ENCODE measurements at regions not wholly inside any gene's neighbourhood (a gene's known extent, or its start where the extent isn't known, plus 50 kb on each side); places are given as distances from the start of the nearest gene placed in this dataset.
"Not testable (repeated sequence)": the region's sequence is repeated elsewhere in the genome, so short reads cannot be mapped to it uniquely, and the experiment has no call there.

DNA sequence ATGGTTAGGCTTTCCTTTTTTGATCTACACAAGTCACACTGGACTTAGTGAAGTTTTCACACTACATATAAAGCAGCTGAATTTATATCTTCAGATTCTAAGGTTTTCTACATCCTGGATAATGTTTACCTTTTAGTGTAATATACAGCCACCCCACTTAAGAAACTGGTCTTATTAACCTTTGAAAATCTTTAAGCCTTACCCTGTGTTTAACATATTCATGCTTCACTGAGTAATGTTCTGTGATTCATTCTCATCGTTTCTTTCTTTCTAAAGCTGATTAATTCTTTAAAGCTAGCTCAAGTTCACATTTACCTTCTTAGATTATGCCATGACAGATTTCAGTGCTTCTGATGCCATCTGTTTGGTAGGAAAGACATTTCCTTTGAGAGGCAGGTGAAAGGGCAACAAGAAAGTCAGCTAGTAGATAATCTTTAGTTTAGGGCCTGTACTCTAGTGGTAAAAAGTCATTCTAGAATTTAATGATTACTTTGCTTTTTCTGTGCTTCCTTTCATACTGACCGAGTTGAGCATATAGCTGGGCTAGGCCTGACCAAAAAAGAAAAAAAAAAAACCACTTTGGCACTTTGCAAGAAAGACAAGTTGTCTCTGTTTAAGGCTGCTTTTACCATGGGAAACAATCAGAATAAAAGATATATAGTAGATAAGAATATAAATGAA lies 690.9 kb upstream of the FBXO33 start:
- DNase-seq (ENCODE audit: low read depth in 2 of 2), result no peak

- no peak for DNase-seq (ENCODE audit: low read depth in 2 of 2)
Measured at GRCh38 chr14:40119765-40120164, 687.5 kb upstream of the FBXO33 start.

- no peak for DNase-seq (ENCODE audit: low read depth in 2 of 2)
Measured at GRCh38 chr14:40119321-40119720, 687.1 kb upstream of the FBXO33 start.

GRCh38 chr14:40115583-40115982 lies 683.4 kb upstream of the FBXO33 start:
- no peak for DNase-seq (ENCODE audit: low read depth in 2 of 2)

DNA sequence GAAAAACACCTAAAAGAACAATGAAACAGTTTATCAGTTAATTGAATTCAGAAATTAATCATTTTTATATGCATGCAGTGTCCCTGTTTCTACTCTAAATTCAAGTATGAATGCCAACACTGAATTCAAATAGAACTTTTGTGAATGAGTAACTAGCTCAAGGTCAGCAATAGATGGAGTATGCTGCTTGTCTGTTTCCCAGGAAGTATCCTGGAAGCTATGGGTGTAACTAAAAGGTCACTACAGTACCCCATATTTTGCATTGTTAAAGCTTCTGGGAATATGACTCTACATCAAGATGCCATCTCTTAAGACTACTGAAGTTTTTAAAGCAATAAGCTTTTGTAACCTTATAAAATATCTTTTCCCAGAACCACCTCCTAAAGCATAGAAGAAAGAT lies 681.4 kb upstream of the FBXO33 start:
- DNase-seq (ENCODE audit: low read depth in 2 of 2), result no peak

- DNase-seq (ENCODE audit: low read depth in 2 of 2), result no peak
Measured at GRCh38 chr14:40100544-40101196, 668.4 kb upstream of the FBXO33 start.

DNA sequence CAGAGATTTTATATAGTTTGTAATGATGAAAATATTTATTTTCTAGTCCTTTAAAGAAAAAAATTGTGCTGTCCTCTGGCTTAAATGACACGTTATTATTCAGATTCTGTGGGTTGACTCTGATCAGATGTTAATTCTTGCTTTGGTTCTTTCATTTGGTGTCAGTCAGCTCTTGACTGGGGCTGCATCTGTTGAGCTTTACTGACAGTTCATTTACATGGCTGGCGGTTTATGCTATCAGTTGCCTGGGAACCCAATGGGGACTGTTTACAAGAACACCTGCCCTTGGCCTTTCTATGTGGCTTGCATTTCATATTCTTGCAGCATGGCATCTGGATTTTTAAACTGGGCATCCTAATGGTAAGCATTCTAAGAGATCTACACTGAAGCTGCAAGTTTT lies 667.1 kb upstream of the FBXO33 start:
- DNase-seq (ENCODE audit: low read depth in 2 of 2), result no peak

DNA sequence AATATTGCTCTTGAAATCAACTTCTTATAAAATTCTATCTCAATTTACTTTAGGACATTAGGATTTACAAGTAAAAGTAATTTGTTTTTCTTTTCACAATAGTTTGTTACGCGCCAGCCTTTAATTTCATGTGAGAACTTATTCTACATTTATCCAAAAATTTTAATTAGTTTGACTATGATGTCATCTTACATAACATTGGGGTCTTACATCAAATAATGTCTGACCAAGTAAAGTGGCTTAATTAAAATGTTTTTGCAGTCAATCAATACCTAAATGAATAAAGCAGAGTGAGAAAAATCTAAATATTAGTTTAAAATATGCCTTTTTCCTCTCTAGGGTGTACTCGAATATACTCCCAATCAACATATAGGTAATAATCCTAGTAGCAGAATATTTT lies 666.2 kb upstream of the FBXO33 start:
- no peak for DNase-seq (ENCODE audit: low read depth in 2 of 2)

DNA sequence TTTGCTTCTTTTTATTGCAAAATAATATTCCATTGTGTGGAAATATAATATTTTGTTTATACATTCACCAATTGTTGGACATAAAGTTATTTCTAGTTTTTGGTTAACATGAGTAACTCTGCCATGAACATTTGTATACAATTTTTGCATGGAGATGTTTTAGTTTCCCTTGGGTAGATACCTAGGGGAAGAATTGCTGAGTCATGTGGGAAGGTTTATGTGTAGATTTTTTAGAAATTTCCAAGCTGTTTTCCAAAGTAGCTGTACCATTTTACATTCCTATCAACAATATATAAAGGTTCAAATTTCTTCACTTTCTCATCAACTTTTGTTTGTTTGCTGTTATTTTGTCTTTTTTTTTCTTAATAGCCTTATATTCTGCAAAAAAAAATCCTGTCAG lies 664.7 kb upstream of the FBXO33 start:
- DNase-seq (ENCODE audit: low read depth in 2 of 2), result no peak

DNA sequence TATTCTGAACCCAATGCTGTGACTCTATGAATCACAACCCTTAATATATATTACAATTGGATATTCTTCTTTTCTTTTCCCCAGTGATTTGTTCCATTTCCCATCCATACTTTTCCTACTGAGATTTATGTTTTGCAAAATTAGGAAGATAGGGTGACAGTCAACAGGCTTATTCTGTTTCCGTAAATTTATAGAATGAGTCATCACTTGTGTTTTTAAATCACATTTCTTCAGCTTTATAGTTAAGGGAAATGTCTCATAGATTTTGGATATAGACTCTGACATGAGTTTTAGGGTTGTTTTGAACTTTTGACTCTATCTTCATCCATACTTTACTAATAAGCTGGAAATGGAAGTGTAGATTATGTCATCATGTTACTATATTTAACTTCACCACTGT lies 661.6 kb upstream of the FBXO33 start:
- DNase-seq (ENCODE audit: low read depth in 2 of 2), result no peak

GRCh38 chr14:40074169-40074568 lies 641.9 kb upstream of the FBXO33 start:
- no peak for DNase-seq (ENCODE audit: low read depth in 2 of 2)

- no peak for DNase-seq (ENCODE audit: low read depth in 2 of 2)
Measured at GRCh38 chr14:40072175-40072574, 639.9 kb upstream of the FBXO33 start.

DNA sequence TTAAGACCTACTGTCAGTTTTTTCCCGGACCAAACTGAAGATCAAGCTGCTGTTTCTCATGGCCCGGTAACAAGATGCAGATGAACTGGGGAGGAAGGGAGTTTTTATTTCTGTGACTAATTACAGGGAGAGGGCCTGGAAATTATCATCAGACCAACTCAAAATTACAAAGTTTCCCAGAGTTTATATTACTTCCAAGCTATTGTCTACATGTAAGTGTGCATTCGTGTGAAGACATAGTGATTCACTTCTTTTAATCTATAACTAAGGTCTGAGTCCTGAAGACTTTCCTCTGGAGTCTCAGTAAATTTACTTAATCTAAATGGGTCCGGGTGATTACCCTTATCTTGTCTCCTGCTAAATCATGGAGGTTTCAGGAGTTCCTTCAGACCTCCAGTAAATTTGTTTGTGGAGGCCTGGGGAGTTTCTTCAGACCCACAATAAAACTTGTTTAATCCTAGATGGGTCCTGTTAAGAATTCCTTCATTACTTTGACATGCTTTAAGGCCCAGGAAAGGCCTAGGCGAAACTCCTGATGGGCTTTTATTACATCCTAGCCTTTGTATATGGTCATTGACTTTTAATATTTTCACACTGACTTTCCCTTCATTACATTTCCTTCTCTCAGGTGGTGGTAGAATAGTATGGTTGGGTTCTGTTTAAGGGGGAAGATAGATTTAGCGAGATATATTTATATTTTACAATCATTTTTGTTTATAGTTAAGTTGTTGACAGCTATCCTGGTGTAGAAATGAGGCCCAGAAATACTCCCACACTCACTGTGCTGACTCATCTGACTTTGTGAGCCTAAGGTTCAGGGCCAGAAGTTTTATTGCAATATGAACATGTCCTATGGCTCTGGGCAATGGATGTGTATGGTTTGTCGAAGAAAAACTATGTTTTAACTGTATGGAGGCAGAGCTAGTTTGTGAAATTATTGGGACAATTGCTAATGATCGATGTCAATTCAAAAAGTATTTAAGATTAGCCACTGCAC lies 627.0 kb upstream of the FBXO33 start:
- DNase-seq (ENCODE audit: low read depth in 2 of 2), result no peak

- no peak for DNase-seq (ENCODE audit: low read depth in 2 of 2)
Measured at GRCh38 chr14:40053416-40053815, 621.2 kb upstream of the FBXO33 start.

- DNase-seq (ENCODE audit: low read depth in 2 of 2), result no peak
Measured at GRCh38 chr14:40028991-40029390, 596.8 kb upstream of the FBXO33 start.

- no peak for DNase-seq (ENCODE audit: low read depth in 2 of 2)
Measured at GRCh38 chr14:40025101-40025500, 592.9 kb upstream of the FBXO33 start.

DNA sequence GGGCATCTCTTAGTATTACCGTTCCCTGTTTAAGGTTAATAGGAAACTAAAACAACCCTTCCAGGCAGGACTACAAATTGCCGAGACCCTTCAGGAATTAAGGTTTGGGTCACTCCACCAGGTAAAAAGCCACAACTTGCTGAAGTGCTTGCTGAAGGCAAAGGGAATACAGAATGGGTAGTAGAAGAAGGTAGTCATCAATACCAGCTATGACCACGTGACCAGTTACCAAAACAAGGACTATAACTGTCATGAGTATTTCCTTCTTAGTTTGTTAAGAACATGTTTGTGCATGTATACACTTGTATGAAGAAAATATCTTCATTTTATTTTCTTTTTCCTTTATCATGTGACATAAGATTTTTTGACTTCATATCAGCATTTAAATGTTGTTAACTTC lies 578.7 kb upstream of the FBXO33 start:
- no peak for DNase-seq (ENCODE audit: low read depth in 2 of 2)

DNA sequence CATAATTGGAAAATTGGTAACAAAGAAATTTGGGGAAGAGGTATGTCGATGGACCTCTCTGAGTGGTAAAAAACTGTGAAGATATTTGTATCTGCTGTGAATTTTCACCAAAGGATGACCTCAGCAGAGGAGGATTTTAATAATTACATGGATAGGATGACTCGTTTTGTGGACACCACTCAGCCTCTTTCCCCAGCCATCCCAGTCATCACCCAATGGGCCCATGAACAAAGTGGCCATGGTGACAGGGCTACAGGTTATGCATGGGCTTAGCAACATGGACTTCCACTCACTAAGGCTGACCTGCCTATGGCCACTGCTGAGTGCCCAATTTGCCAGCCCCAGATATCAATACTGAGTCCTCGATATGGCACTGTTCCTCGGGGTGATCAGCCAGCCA lies 577.5 kb upstream of the FBXO33 start:
- DNase-seq (ENCODE audit: low read depth in 2 of 2), result no peak

GRCh38 chr14:40008345-40008744 lies 576.1 kb upstream of the FBXO33 start:
- DNase-seq (ENCODE audit: low read depth in 2 of 2), result not testable (repeated sequence)

DNA sequence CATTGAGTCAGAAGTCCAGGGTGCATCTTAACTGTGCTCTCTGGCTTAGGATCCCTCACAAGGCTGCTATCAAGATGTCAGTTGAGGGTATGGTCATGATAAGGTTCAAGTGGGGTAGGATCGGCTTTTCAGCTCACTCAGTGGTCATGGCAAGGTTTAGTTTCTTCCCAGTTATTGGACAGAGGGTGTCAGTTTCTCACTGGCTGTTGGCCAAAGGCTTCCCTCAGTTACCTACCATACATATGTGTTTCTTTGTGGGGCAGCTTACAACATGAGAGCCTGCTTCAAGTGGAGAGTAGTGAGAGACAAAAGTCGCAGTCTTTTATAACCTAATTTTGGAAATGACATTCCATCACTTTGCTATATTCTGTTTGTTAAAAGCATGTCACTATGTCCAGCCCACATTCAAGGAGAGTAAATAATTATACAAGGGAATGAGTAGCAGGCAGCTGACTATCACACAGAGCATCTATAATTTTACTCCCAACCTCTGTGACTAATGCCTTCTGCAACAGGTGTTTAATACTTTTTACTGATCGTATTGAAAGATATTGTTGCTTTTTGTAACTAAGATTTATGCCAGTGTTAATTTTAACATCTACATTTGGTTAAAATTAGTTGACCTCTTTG lies 572.8 kb upstream of the FBXO33 start:
- DNase-seq (ENCODE audit: low read depth in 2 of 2), result no peak

DNA sequence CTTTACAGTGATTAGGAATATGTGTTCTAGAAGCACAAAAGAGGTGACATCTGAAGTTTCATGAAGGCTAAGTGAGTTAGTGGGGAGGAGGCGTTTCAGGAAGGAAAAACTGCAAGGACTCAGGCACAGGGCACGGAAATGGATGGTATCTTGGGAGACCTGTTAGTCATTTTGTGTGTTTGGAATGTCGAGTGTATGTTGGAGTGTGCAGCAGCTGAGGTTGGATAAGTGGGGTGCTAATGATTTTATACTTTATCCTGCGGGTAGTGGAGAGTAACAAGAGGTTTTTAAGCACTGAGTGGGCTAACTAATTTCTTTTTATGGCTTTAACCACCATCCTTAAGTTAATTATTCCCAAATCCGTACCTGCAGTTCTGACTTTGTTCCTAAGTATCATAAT lies 571.5 kb upstream of the FBXO33 start:
- DNase-seq (ENCODE audit: low read depth in 2 of 2), result no peak

DNA sequence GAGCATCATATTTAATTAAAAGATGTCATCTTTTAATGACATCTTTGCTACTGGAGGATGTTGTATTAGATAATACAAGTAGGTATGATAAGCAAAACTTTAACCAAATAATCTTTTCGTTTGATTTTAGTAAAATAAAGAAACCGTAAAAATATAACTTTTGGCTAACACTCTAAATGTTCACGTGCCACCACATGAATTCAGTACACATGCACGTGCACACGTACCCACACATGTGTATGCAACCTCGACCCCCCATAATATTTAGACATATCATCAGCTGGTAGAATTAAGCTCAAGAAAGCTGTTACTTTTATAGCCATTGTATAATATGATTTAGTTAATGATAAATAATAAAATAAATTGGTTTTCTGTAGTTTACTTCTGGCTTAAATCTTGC lies 566.6 kb upstream of the FBXO33 start:
- DNase-seq (ENCODE audit: low read depth in 2 of 2), result no peak
